GM12801 (cell line): ENCODE measurements at regions not wholly inside any gene's neighbourhood (a gene's known extent, or its start where the extent isn't known, plus 50 kb on each side); places are given as distances from the start of the nearest gene placed in this dataset.

Source experiments
- CTCF ChIP-seq: IDR thresholded peaks from one replicate; pipeline ENCODE4 v1.5.1; 2011; ENCODE audit warnings: control low read depth; ENCODE audit not compliant: insufficient read length; ENCODE audit errors: extremely low read depth

DNA sequence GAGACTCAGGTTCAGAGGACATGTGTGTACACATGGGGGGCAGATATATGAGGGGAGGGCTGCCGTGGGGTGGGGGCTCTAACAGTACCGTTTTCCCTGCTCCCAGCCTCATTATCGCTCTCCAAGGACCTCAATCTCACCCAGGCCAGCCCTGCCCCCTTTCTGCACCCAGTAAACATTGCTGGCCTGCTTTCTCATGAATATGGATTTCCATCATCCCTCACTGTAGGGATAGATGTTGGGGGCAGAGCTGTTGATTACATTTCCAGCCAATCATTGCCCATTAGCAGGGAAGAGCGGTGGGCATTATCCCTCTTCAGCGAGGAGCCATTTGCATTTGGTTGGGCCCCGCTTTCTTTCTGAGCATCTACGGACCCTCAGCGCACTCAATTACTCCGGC, 273.8 kb downstream of the RPS6KC1 start:
- TF ChIP-seq CTCF = no peak

GRCh38 chr1:213325482-213325881, 274.4 kb downstream of the RPS6KC1 start:
- TF ChIP-seq CTCF = no peak

DNA sequence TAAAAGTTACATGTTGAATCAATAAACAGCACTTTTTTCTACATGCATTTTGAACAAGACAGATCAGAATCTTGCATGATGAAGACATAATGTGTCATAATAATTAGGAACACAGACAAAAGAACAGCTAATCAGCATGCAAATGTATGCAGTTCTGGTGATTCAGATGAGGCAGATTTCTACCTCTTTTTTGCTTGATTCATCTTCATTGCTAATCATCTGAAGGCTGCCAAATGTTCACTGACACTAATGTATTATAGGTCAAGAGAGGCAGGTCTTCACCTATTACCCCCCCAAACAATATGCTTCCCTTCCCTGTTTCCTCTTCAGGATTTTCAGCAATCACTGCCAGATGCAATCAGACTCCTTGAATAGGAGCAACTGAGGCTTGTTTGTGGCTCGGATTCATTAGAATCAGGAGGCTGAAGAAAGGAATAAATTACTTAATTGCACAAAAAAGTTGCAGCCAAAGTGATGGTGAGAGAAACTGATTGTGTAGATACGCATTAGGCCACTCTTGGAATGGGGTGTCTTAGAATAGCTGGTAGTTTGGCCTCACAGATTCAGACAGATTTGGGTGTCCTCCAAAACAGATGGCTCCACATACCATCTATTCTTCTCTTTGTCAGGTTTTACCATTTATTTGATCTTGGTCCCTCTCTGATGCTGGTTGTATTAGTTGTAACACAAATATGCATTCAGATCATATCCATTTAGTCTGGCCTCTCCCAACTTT, 275.4 kb downstream of the RPS6KC1 start:
- TF ChIP-seq CTCF = no peak

GRCh38 chr1:213327017-213327667, 276.1 kb downstream of the RPS6KC1 start:
- TF ChIP-seq CTCF = no peak

GRCh38 chr1:213329406-213330008, 278.5 kb downstream of the RPS6KC1 start:
- no peak for TF ChIP-seq CTCF

DNA sequence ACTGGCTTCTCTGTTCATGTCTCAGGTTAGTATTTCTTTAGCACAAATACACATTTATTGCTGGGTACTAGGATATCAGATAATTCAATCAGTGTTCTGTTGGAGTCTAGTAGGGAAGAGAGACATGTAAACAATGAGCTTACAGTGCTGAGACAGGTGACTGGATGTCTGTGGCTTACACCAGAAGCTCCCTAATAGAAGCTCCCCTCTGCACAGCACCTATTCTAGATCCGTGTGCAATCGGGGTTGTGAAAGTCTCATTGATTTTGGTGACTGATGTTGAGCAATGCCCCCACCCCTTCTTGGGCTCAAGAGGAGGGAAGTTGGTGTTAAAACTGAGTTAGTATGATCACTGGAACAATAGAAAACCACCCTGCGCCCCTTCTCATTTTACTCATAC, 279.2 kb downstream of the RPS6KC1 start:
- no peak for TF ChIP-seq CTCF

- TF ChIP-seq CTCF = no peak
Observed at GRCh38 chr1:213331631-213332175, 280.7 kb downstream of the RPS6KC1 start.
